Liver (tissue), 3 donors: ENCODE measurements at regions not wholly inside any gene's neighbourhood (a gene's known extent, or its start where the extent isn't known, plus 50 kb on each side); places are given as distances from the start of the nearest gene placed in this dataset.

Source experiments
- CTCF ChIP-seq: fragments of 150-350 bp; IDR thresholded peaks from 2 replicates; pipeline ENCODE4 v1.5.1; 2017; ENCODE audit warnings: improper control_type of control experiment, low read depth, low read length; ENCODE audit not compliant: missing input control
- GABPA ChIP-seq, 2 donors: IDR thresholded peaks in 1 of 2; conservative IDR thresholded peaks in 1 of 2; 2 replicates each; pipeline ENCODE4 v1.6.1; 2016; ENCODE audit warnings: antibody characterized with exemption in 2 of 2, mild to moderate bottlenecking in 1 of 2, moderate library complexity in 1 of 2
- JUND ChIP-seq, 2 donors: IDR thresholded peaks; 2 replicates each; pipeline ENCODE4 v1.6.1; 2016; ENCODE audit warnings: antibody characterized with exemption in 2 of 2
- NR2F2 ChIP-seq: IDR thresholded peaks from 2 replicates; pipeline ENCODE4 v1.6.1; 2016; ENCODE audit warnings: antibody characterized with exemption
- RAD21 ChIP-seq, 2 donors: IDR thresholded peaks; 2 replicates each; pipeline ENCODE4 v1.6.1; 2016; ENCODE audit warnings: antibody characterized with exemption in 2 of 2, mild to moderate bottlenecking in 2 of 2
- REST ChIP-seq: IDR thresholded peaks from 2 replicates; pipeline ENCODE4 v1.6.1; 2016; ENCODE audit warnings: antibody characterized with exemption, mild to moderate bottlenecking
- RXRA ChIP-seq, 2 donors: IDR thresholded peaks; 2 replicates each; pipeline ENCODE4 v1.6.1; 2017 to 2018; ENCODE audit warnings: antibody characterized with exemption in 2 of 2, mild to moderate bottlenecking in 1 of 2
- SP1 ChIP-seq: IDR thresholded peaks from 2 replicates; pipeline ENCODE4 v1.6.1; 2018; ENCODE audit warnings: antibody characterized with exemption, mild to moderate bottlenecking
- TAF1 ChIP-seq: conservative IDR thresholded peaks from 2 replicates; pipeline ENCODE4 v1.6.1; 2016; ENCODE audit warnings: antibody characterized with exemption, mild to moderate bottlenecking
- YY1 ChIP-seq: IDR thresholded peaks from 2 replicates; pipeline ENCODE4 v1.6.1; 2016; ENCODE audit warnings: antibody characterized with exemption, mild to moderate bottlenecking
- donor health status: healthy.
- donor health status: healthy.

GRCh38 chr13:87361216-87361615 is 310.0 kb upstream of the SLITRK5 start:
- TF ChIP-seq TAF1: no peak
- no peak for TF ChIP-seq CTCF
- no peak for TF ChIP-seq RAD21 (IDR thresholded peaks at IDR 0.05)
- no peak for TF ChIP-seq RXRA (IDR thresholded peaks at IDR 0.05)
- no peak for TF ChIP-seq GABPA (IDR thresholded peaks at IDR 0.05 in 1 of 2, conservative IDR thresholded peaks at IDR 0.05 in 1 of 2)
- TF ChIP-seq NR2F2: no peak
- TF ChIP-seq JUND (IDR thresholded peaks at IDR 0.05): no peak
- TF ChIP-seq YY1: no peak
- no peak for TF ChIP-seq SP1
- no peak for TF ChIP-seq REST
